ENCODE measurements at regions not wholly inside any gene's neighbourhood (a gene's known extent, or its start where the extent isn't known, plus 50 kb on each side); places are given as distances from the start of the nearest gene placed in this dataset.
A peak's percentile ranks its signal among the peaks of the same experiment; 100 is the strongest.

DNA sequence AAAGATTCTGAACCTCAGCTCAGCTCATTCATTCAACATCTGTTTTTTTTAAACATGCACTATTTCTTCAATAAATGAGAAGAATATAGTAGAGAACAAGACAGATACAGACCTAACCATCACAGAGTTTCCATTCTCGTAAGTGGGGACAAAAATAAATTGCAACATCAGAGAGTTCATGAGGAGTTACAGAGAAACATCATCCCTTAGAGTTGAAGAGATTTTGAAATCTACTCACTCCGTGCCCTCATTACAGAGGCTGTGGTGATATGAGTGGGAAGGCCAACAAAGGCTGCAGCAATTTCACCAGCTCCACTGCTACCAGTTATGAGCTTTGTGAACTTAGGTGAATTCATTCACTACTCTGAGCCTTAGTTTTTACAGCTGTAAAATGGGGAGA, 399.3 kb downstream of the BCL11A start:
- Histone ChIP-seq H3K4me3 (ENCODE audit: low read length) (no peak overlapping the region), H4K20me1 (ENCODE audit: insufficient read depth) (no peaks in the 10 kb centered on the region), H3K9ac (ENCODE audit: low read length) (no peak overlapping the region), H3K9me2 (ENCODE audit: insufficient read depth, low read length) (no peaks in the 10 kb centered on the region), H3K9me3 (ENCODE audit: low read length) (no peaks in the 10 kb centered on the region), H3F3A (ENCODE audit: insufficient read depth, low read length, poor library complexity, severe bottlenecking) (no peaks in the 10 kb centered on the region), H3K36me3 (ENCODE audit: insufficient read depth, low read length) (no peaks in the 10 kb centered on the region), H3K27me3 (ENCODE audit: insufficient read depth, low read depth, low read length) (no peaks in the 10 kb centered on the region), H2AFZ (ENCODE audit: low read depth, low read length) (no peak overlapping the region), H3K79me2 (replicated peaks; ENCODE audit: insufficient read depth, low read length) (no peaks in the 10 kb centered on the region), H3K27ac (ENCODE audit: low read length) (no peak overlapping the region), H3K4me2 (ENCODE audit: low read length) (no peak overlapping the region)
- no peak for TF ChIP-seq TAF1 (IDR thresholded peaks at IDR 0.05; ENCODE audit: low read depth)

DNA sequence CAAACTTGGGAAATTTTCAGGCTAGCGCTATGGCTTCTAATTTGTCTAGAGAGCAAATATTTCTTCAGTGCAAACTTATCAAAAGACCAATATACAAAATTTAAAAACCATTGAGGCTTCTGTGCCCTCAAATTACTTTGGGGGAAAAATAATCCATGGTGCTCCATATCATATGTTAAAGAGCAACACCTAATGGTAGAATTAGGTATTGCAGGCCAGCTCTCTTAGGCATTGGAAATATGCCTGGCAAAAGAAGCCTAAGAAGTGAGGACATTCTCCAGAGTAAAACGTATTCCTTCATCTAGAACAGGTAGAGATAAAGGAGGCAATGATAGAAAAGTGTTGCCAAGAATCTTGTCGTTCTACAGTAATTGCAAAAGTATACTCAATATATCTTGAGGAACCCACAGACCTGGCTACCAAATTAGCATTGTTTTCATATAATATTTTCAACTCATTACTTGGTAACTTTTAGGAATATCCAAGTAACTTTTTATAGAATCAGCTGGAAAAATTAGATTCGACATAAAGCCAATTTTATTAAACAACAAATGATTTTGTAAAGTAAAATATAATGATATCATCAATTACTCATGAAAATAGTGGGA, 401.1 kb downstream of the BCL11A start:
- H3K4me3 ChIP-seq (ENCODE audit: low read length): no peak overlapping the region
- H3K27me3 ChIP-seq (ENCODE audit: insufficient read depth, low read depth, low read length): no peaks in the 10 kb centered on the region
- no peaks in the 10 kb centered on the region for H3K9me2 ChIP-seq (ENCODE audit: insufficient read depth, low read length)
- no peak overlapping the region for H3K27ac ChIP-seq (ENCODE audit: low read length)
- no peak overlapping the region for H3K4me2 ChIP-seq (ENCODE audit: low read length)
- H3K9me3 ChIP-seq (ENCODE audit: low read length): no peaks in the 10 kb centered on the region
- H3K79me2 ChIP-seq (replicated peaks; ENCODE audit: insufficient read depth, low read length): no peaks in the 10 kb centered on the region
- no peaks in the 10 kb centered on the region for H4K20me1 ChIP-seq (ENCODE audit: insufficient read depth)
- no peaks in the 10 kb centered on the region for H3K36me3 ChIP-seq (ENCODE audit: insufficient read depth, low read length)
- no peak overlapping the region for H2AFZ ChIP-seq (ENCODE audit: low read depth, low read length)
- H3F3A ChIP-seq (ENCODE audit: insufficient read depth, low read length, poor library complexity, severe bottlenecking): no peaks in the 10 kb centered on the region
- no peak overlapping the region for H3K9ac ChIP-seq (ENCODE audit: low read length)
- TF ChIP-seq RAD21 (conservative IDR thresholded peaks at IDR 0.05) (peak; percentile 43), POLR2AphosphoS5 (IDR thresholded peaks at IDR 0.05) (no peak)
- TF ChIP-seq, protein P1, sequence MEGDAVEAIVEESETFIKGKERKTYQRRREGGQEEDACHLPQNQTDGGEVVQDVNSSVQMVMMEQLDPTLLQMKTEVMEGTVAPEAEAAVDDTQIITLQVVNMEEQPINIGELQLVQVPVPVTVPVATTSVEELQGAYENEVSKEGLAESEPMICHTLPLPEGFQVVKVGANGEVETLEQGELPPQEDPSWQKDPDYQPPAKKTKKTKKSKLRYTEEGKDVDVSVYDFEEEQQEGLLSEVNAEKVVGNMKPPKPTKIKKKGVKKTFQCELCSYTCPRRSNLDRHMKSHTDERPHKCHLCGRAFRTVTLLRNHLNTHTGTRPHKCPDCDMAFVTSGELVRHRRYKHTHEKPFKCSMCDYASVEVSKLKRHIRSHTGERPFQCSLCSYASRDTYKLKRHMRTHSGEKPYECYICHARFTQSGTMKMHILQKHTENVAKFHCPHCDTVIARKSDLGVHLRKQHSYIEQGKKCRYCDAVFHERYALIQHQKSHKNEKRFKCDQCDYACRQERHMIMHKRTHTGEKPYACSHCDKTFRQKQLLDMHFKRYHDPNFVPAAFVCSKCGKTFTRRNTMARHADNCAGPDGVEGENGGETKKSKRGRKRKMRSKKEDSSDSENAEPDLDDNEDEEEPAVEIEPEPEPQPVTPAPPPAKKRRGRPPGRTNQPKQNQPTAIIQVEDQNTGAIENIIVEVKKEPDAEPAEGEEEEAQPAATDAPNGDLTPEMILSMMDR (IDR thresholded peaks at IDR 0.05; ENCODE audit: poor library complexity, severe bottlenecking): peak; percentile 56

DNA sequence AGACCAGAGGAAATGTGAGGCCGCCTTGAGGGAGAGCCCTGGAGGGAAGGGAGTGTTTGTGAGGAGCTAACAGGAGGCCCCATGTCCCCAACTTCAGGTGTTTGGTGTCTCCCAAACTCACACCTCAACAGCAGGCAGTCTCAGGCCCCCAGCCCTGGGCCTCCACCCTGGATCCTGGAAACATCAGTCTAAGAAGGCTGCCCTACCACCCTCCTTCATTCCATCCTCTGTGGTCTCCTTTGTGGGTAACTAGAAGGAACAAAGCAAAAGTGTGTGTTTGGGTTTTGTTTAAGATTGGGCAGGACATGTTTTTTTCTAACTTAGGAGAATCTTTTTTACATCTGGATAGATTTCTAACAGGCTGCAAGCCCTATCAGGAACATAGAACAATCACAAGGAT, 404.3 kb downstream of the BCL11A start:
- Histone ChIP-seq H3K36me3 (ENCODE audit: insufficient read depth, low read length) (no peaks in the 10 kb centered on the region), H4K20me1 (ENCODE audit: insufficient read depth) (no peaks in the 10 kb centered on the region), H3K79me2 (replicated peaks; ENCODE audit: insufficient read depth, low read length) (no peaks in the 10 kb centered on the region), H3K27ac (ENCODE audit: low read length) (no peak overlapping the region), H3K27me3 (ENCODE audit: insufficient read depth, low read depth, low read length) (no peaks in the 10 kb centered on the region), H3K9ac (ENCODE audit: low read length) (no peak overlapping the region), H3K9me2 (ENCODE audit: insufficient read depth, low read length) (no peaks in the 10 kb centered on the region), H3K9me3 (ENCODE audit: low read length) (no peaks in the 10 kb centered on the region), H2AFZ (ENCODE audit: low read depth, low read length) (no peak overlapping the region), H3F3A (ENCODE audit: insufficient read depth, low read length, poor library complexity, severe bottlenecking) (no peaks in the 10 kb centered on the region), H3K4me2 (ENCODE audit: low read length) (no peak overlapping the region), H3K4me3 (ENCODE audit: low read length) (no peak overlapping the region)
- TF ChIP-seq, protein P1 (IDR thresholded peaks at IDR 0.05; ENCODE audit: poor library complexity, severe bottlenecking): no peak
- no peak for TF ChIP-seq MXI1 (conservative IDR thresholded peaks at IDR 0.05; ENCODE audit: poor library complexity, severe bottlenecking)

DNA sequence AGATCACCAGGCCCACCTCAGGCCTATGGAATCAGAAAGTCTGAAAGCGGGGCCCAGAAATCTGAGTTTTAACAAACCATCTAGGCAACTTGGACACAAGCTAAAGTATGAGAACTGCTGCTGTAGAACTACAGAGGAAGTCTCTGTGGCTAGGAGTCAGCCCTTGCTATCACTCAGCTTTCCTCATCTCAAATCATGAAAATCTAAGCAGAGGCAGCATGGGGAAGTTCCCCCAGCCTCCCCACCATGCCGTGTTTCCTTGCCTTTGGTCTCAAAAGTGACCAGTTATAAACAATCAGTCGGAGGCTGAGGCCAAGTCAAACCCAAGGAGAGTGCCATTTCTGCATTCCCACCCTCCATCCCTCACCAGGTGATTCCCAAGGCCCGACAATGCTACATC, 404.7 kb downstream of the BCL11A start:
- Histone ChIP-seq H3K79me2 (replicated peaks; ENCODE audit: insufficient read depth, low read length) (no peaks in the 10 kb centered on the region), H3K4me2 (ENCODE audit: low read length) (no peak overlapping the region), H3K9me3 (ENCODE audit: low read length) (no peaks in the 10 kb centered on the region), H3K9ac (ENCODE audit: low read length) (no peak overlapping the region), H3K4me3 (ENCODE audit: low read length) (no peak overlapping the region), H3K36me3 (ENCODE audit: insufficient read depth, low read length) (no peaks in the 10 kb centered on the region), H3K27ac (ENCODE audit: low read length) (no peak overlapping the region), H3K9me2 (ENCODE audit: insufficient read depth, low read length) (no peaks in the 10 kb centered on the region), H4K20me1 (ENCODE audit: insufficient read depth) (no peaks in the 10 kb centered on the region), H3K27me3 (ENCODE audit: insufficient read depth, low read depth, low read length) (no peaks in the 10 kb centered on the region), H3F3A (ENCODE audit: insufficient read depth, low read length, poor library complexity, severe bottlenecking) (no peaks in the 10 kb centered on the region), H2AFZ (ENCODE audit: low read depth, low read length) (no peak overlapping the region)
- TF ChIP-seq SMC3 (conservative IDR thresholded peaks at IDR 0.05; ENCODE audit: poor library complexity): no peak
- TF ChIP-seq MXI1 (conservative IDR thresholded peaks at IDR 0.05; ENCODE audit: poor library complexity, severe bottlenecking): no peak
- no peak for TF ChIP-seq RAD21 (conservative IDR thresholded peaks at IDR 0.05)
- TF ChIP-seq, protein P1 (IDR thresholded peaks at IDR 0.05; ENCODE audit: poor library complexity, severe bottlenecking): no peak
- TF ChIP-seq, protein P2, sequence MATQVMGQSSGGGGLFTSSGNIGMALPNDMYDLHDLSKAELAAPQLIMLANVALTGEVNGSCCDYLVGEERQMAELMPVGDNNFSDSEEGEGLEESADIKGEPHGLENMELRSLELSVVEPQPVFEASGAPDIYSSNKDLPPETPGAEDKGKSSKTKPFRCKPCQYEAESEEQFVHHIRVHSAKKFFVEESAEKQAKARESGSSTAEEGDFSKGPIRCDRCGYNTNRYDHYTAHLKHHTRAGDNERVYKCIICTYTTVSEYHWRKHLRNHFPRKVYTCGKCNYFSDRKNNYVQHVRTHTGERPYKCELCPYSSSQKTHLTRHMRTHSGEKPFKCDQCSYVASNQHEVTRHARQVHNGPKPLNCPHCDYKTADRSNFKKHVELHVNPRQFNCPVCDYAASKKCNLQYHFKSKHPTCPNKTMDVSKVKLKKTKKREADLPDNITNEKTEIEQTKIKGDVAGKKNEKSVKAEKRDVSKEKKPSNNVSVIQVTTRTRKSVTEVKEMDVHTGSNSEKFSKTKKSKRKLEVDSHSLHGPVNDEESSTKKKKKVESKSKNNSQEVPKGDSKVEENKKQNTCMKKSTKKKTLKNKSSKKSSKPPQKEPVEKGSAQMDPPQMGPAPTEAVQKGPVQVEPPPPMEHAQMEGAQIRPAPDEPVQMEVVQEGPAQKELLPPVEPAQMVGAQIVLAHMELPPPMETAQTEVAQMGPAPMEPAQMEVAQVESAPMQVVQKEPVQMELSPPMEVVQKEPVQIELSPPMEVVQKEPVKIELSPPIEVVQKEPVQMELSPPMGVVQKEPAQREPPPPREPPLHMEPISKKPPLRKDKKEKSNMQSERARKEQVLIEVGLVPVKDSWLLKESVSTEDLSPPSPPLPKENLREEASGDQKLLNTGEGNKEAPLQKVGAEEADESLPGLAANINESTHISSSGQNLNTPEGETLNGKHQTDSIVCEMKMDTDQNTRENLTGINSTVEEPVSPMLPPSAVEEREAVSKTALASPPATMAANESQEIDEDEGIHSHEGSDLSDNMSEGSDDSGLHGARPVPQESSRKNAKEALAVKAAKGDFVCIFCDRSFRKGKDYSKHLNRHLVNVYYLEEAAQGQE (IDR thresholded peaks at IDR 0.05; ENCODE audit: borderline replicate concordance): no peak
- TF ChIP-seq EZH2 (IDR thresholded peaks at IDR 0.05; ENCODE audit: borderline replicate concordance, insufficient read depth, low read length, poor library complexity, severe bottlenecking): no peak
